BJ (cell line): ENCODE measurements at regions not wholly inside any gene's neighbourhood (a gene's known extent, or its start where the extent isn't known, plus 50 kb on each side); places are given as distances from the start of the nearest gene placed in this dataset.

Source experiments
- CTCF ChIA-PET: fragments of 350-600 bp; formaldehyde crosslinking; extraction: SDS; loops from one replicate; lab custom pipeline; 2021; ENCODE audit warnings: antibody characterized with exemption, inconsistent platforms; lab: Yijun Ruan, JAX
- POLR2A ChIA-PET: fragments of 300-600 bp; sonication (Branson Sonifier 250); formaldehyde crosslinking; extraction: SDS; loops from one replicate; lab custom pipeline; 2021; ENCODE audit warnings: antibody characterized with exemption; lab: Charles Lee
- DNase-seq: peaks from one replicate; pipeline ENCODE4 v3.0.0-alpha.2; 2011; ENCODE audit warnings: low read depth
- H3K27me3 ChIP-seq: 2 replicates; pipeline ENCODE4 v1.6.0; 2011; ENCODE audit warnings: low read length; ENCODE audit not compliant: control insufficient read depth, insufficient read depth
- H3K36me3 ChIP-seq: 2 replicates; pipeline ENCODE4 v1.5.1; 2011; ENCODE audit warnings: low read length; ENCODE audit not compliant: control insufficient read depth, insufficient read depth
- H3K4me3 ChIP-seq: 2 replicates; pipeline ENCODE4 v1.5.1; 2011; ENCODE audit warnings: low read depth, mild to moderate bottlenecking, control low read depth, low read length
- CTCF ChIP-seq: IDR thresholded peaks from 2 replicates; pipeline ENCODE4 v1.5.1; 2011; ENCODE audit warnings: low read depth, mild to moderate bottlenecking, control low read depth, inconsistent platforms, low read length, moderate library complexity; ENCODE audit not compliant: insufficient read depth

- TF ChIP-seq CTCF, result no peak
- CTCF ChIA-PET, result no interaction called here
- no peak overlapping the region for H3K4me3 ChIP-seq
- no peaks in the 10 kb centered on the region for H3K36me3 ChIP-seq
- no peak for DNase-seq
- POLR2A ChIA-PET, result no interaction called here
- peaks cover 12% of the 10 kb centered on the region for H3K27me3 ChIP-seq
These were observed 198.0 kb upstream of the LEF1 start for GRCh38 chr4:108366716-108367115.

GRCh38 chr4:108365551-108365950, 196.8 kb upstream of the LEF1 start:
- no peaks in the 10 kb centered on the region for H3K36me3 ChIP-seq
- CTCF ChIA-PET, result no interaction called here
- H3K4me3 ChIP-seq, result no peak overlapping the region
- DNase-seq, result no peak
- H3K27me3 ChIP-seq, result peaks cover 8% of the 10 kb centered on the region
- TF ChIP-seq CTCF, result no peak
- POLR2A ChIA-PET, result no interaction called here

GRCh38 chr4:108361886-108362285, 193.2 kb upstream of the LEF1 start:
- H3K36me3 ChIP-seq, result no peaks in the 10 kb centered on the region
- POLR2A ChIA-PET, result no interaction called here

GRCh38 chr4:108361446-108361820, 192.7 kb upstream of the LEF1 start:
- no peak for DNase-seq

More at GRCh38 chr4:108361886-108362285, 193.2 kb upstream of the LEF1 start:
- no peak for TF ChIP-seq CTCF
- H3K27me3 ChIP-seq, result peaks cover 8% of the 10 kb centered on the region; the same call in 1 of the 2 replicates
- H3K4me3 ChIP-seq, result no peak overlapping the region
- DNase-seq, result no peak
- CTCF ChIA-PET, result interaction anchor here (0.6 to 1.2 kb wide), 2 partner anchors 179 to 332 kb away, joined by 3 to 4 read pairs; no protein-coding TSS in a partner anchor

GRCh38 chr4:108360754-108361445, 192.2 kb upstream of the LEF1 start:
- ChIA-PET POLR2A (no interaction called here), CTCF (interaction anchor here (0.6 to 1.2 kb wide), 5 partner anchors 15 to 331 kb away, joined by 3 to 4 read pairs (median 3); no protein-coding TSS in a partner anchor)
- peaks cover 7% of the 10 kb centered on the region; the same call in 1 of the 2 replicates for H3K27me3 ChIP-seq
- no peak for TF ChIP-seq CTCF
- H3K36me3 ChIP-seq, result no peaks in the 10 kb centered on the region
- H3K4me3 ChIP-seq, result no peak overlapping the region
- DNase-seq, result peak; percentile 85

More at GRCh38 chr4:108361446-108361820, 192.7 kb upstream of the LEF1 start:
- no peak for TF ChIP-seq CTCF
- H3K4me3 ChIP-seq, result no peak overlapping the region
- POLR2A ChIA-PET, result no interaction called here
- H3K27me3 ChIP-seq, result peaks cover 8% of the 10 kb centered on the region; the same call in 1 of the 2 replicates
- H3K36me3 ChIP-seq, result no peaks in the 10 kb centered on the region
- CTCF ChIA-PET, result interaction anchor here (0.6 to 1.2 kb wide), 3 partner anchors 16 to 331 kb away, joined by 3 to 4 read pairs (median 3); no protein-coding TSS in a partner anchor
